Tibial nerve (tissue), 3 donors: ENCODE measurements at regions not wholly inside any gene's neighbourhood (a gene's known extent, or its start where the extent isn't known, plus 50 kb on each side); places are given as distances from the start of the nearest gene placed in this dataset.

Experiments used
- CTCF ChIP-seq, 5 experiments: fragments of 200-600 bp in 3 of 5; fragments of 450-650 bp in 2 of 5; sonication (generic) in 3 of 5; IDR thresholded peaks; one replicate each; pipeline ENCODE4 v1.5.1; 2016 to 2019; ENCODE audit warnings: antibody characterized with exemption in 5 of 5, mild to moderate bottlenecking in 3 of 5, moderate library complexity in 2 of 5
- POLR2A ChIP-seq, 2 donors: fragments of 450-650 bp; IDR thresholded peaks; one replicate each; pipeline ENCODE4 v1.6.1; 2017; ENCODE audit warnings: antibody characterized with exemption in 2 of 2, mild to moderate bottlenecking in 2 of 2, moderate library complexity in 2 of 2

- TF ChIP-seq CTCF (IDR thresholded peaks at IDR 0.05) (no peak), POLR2A (IDR thresholded peaks at IDR 0.05) (no peak)
Observed at GRCh38 chr14:66041582-66041981, 444.6 kb upstream of the CCDC196 start.
